Left ventricle myocardium inferior (tissue), 1 donor: ENCODE measurements at regions not wholly inside any gene's neighbourhood (a gene's known extent, or its start where the extent isn't known, plus 50 kb on each side); places are given as distances from the start of the nearest gene placed in this dataset.

Experiments
- DNase-seq: peaks from one replicate; pipeline ENCODE4 v3.0.0-alpha.2; 2020
- H3K27ac ChIP-seq: fragments of 200-600 bp; replicated peaks from 2 replicates; pipeline ENCODE4 v1.8.0; 2021
- H3K27me3 ChIP-seq: fragments of 200-600 bp; 2 replicates; pipeline ENCODE4 v1.8.0; 2021; ENCODE audit warnings: low read depth
- H3K36me3 ChIP-seq: fragments of 200-600 bp; 2 replicates; pipeline ENCODE4 v1.8.0; 2021
- H3K4me1 ChIP-seq: fragments of 200-600 bp; 2 replicates; pipeline ENCODE4 v1.8.0; 2021
- H3K4me3 ChIP-seq: fragments of 200-600 bp; 2 replicates; pipeline ENCODE4 v1.8.0; 2021; ENCODE audit warnings: mild to moderate bottlenecking, moderate library complexity
- H3K9me3 ChIP-seq: fragments of 200-600 bp; replicated peaks from 2 replicates; pipeline ENCODE4 v1.8.0; 2021
- intact Hi-C: fragments of 100-400 bp; cut with micrococcal nuclease; formaldehyde crosslinking; loops from one replicate; pipeline ENCODE4 v1.11.0; 2022
- TF ChIP-seq, protein P1 (sequence below): fragments of 200-600 bp; IDR thresholded peaks from 2 replicates; pipeline ENCODE4 v1.8.0; 2021; ENCODE audit warnings: antibody characterized with exemption, mild to moderate bottlenecking, borderline replicate concordance
- donor health status: DM: no; HTN: yes; CAD: no; lungs with severe emphysema.

DNA sequence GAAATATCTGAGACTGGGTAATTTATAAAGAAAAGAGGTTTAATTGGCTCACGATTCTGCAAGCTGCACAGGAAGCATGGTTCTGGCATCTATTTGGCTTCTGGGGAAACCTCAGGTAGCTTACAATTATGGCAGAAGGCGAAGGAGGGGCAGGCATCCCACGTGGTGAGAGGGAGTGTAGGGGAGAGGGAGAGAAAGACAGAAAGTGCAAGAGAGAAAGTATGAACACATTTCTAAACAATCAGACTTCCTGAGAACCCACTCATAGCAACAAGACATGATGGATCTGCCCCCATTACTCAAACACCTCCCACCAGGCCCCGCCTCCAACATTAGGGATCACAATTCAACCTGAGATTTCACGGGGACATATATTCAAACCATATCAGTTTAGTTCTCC lies 107.4 kb downstream of the PERP start:
- H3K27me3 ChIP-seq, result peaks cover 6% of the 10 kb centered on the region
- no peak overlapping the region for H3K27ac ChIP-seq
- intact Hi-C loops, result no loop called here
- TF ChIP-seq, protein P1, sequence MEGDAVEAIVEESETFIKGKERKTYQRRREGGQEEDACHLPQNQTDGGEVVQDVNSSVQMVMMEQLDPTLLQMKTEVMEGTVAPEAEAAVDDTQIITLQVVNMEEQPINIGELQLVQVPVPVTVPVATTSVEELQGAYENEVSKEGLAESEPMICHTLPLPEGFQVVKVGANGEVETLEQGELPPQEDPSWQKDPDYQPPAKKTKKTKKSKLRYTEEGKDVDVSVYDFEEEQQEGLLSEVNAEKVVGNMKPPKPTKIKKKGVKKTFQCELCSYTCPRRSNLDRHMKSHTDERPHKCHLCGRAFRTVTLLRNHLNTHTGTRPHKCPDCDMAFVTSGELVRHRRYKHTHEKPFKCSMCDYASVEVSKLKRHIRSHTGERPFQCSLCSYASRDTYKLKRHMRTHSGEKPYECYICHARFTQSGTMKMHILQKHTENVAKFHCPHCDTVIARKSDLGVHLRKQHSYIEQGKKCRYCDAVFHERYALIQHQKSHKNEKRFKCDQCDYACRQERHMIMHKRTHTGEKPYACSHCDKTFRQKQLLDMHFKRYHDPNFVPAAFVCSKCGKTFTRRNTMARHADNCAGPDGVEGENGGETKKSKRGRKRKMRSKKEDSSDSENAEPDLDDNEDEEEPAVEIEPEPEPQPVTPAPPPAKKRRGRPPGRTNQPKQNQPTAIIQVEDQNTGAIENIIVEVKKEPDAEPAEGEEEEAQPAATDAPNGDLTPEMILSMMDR, result no peak
- DNase-seq, result no peak
- H3K9me3 ChIP-seq, result peaks cover 12% of the 10 kb centered on the region
- H3K4me3 ChIP-seq, result no peak overlapping the region
- H3K4me1 ChIP-seq, result no peaks in the 10 kb centered on the region
- H3K36me3 ChIP-seq, result no peaks in the 10 kb centered on the region

DNA sequence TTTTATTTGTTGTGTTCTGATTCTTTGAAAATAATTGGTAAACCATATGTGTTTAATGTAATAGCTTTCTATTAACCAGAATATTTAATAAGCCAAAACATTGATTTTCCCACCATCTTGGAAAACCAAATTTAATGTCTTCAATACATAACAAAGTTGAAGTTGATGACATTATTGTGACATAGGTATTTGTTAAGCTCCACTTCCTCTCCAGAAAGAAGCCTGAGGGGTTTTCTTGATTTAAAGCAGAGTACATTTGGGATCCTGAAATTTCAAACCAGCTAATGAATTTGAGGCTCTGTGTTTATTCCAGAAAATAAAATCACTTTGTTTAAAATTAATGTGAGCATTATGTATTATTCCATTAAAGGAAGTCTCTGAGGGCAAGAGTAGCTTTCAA lies 106.3 kb downstream of the PERP start:
- Histone ChIP-seq H3K9me3 (peaks cover 12% of the 10 kb centered on the region), H3K27me3 (peaks cover 6% of the 10 kb centered on the region), H3K36me3 (no peaks in the 10 kb centered on the region), H3K4me3 (no peak overlapping the region), H3K27ac (no peak overlapping the region), H3K4me1 (no peaks in the 10 kb centered on the region)
- intact Hi-C loops, result no loop called here
- TF ChIP-seq, protein P1, result no peak
- no peak for DNase-seq

DNA sequence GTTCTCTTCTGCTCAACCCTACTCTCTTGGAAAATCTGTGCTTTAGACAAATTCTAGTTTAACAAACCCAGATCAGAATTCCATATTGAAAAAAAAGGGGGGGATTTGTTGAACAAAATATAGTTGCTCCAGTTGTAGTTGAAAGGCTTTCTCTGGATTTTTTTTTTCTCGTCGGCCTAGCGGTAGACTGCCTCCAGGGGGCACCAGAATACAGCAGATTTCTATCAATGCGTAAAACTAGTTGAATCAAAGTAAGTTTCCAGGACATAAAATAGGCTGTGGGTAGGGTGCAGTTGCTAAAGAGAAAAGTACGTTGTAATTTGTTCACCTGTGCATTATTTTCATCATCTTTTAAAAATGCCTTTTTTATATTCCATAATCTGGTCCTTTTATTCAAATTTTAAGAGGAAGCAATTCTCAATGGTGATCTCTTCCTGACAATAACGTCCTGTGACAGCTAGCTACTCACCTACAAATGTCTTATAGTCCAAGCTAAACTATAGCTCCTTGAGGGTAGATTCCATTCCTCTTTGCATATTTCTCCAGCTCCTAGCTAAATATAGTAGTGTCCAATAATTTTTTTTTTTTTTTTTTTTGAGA lies 105.4 kb downstream of the PERP start:
- peaks cover 10% of the 10 kb centered on the region for H3K9me3 ChIP-seq
- intact Hi-C loops, result loop anchor here (2.0 kb wide), 1 partner anchor 107 kb away; no protein-coding TSS in a partner anchor
- DNase-seq, result peak; percentile 32

DNA sequence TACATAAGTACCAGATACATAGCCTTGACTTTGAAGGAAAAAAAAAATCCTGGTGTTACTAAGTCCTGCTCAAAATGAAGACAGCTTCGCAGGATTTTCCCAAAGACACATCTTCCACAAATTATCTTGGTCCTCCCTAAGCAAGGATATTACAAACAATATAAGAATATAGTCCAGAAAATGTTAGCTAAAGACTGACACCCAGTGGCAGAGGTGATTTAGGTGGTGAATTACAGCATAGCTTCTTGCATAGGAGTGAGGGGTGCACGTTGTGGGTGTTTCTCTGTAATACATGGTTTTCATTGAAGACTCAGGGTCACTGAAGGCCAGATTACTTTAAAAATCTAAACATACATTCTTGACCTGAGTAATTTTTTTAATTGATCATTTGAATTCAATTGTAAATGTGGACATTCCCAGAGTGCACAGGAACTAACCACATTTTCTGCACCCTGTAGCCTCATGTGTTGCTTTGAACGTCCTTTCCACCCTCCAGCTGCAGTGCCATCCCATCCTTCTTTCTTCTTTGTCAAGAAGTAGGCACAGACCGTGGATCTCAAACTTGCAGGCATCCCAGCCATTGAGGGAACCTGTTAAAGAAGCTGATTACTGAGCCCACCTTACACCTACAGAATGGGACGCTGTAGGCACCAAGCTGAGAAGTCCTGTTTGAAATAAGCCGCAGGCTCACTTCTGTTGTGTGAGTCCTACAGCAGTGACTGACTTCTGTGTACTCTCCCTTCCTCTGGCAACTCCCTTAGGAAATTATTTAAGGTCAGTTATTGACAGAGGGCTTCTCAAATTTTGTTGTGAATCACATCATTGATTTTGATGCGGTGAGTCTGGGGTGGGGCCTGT lies 102.6 kb downstream of the PERP start:
- Histone ChIP-seq H3K4me1 (no peaks in the 10 kb centered on the region), H3K4me3 (no peak overlapping the region), H3K9me3 (no peaks in the 10 kb centered on the region), H3K27me3 (no peaks in the 10 kb centered on the region), H3K27ac (no peak overlapping the region), H3K36me3 (no peaks in the 10 kb centered on the region)
- no peak for DNase-seq
- intact Hi-C loops, result no loop called here
- TF ChIP-seq, protein P1, result peak; percentile 54

More for the DNA sequence above, 105.4 kb downstream of the PERP start:
- no peaks in the 10 kb centered on the region for H3K36me3 ChIP-seq
- TF ChIP-seq, protein P1, result peak; percentile 87
- H3K4me3 ChIP-seq, result no peak overlapping the region
- H3K27me3 ChIP-seq, result peaks cover 6% of the 10 kb centered on the region
- no peak overlapping the region for H3K27ac ChIP-seq
- no peaks in the 10 kb centered on the region for H3K4me1 ChIP-seq

DNA sequence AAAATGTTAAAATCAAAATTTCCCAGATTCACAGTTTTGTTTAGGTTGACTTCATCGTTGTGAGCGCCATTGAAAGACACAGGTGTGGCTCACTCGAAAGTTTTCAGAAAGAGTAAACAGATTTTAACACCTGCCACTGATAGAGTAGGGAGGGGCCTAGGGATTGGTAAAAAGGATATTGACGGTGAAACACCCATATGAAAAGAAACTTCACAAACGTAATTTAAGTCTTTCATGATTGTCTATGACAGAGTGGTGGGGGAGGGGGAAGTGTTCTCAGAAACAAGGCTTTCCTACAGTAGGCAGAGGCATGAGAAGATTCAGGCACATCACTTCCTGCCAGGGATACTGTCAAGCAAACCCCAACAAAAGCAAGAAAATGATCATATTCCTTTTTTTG lies 101.4 kb downstream of the PERP start:
- Histone ChIP-seq H3K9me3 (no peaks in the 10 kb centered on the region), H3K36me3 (no peaks in the 10 kb centered on the region), H3K27ac (no peak overlapping the region), H3K27me3 (no peaks in the 10 kb centered on the region), H3K4me3 (no peak overlapping the region), H3K4me1 (no peaks in the 10 kb centered on the region)
- intact Hi-C loops, result no loop called here
- no peak for DNase-seq
- TF ChIP-seq, protein P1, result no peak
